ENCODE measurements at regions not wholly inside any gene's neighbourhood (a gene's known extent, or its start where the extent isn't known, plus 50 kb on each side); places are given as distances from the start of the nearest gene placed in this dataset.

DNA sequence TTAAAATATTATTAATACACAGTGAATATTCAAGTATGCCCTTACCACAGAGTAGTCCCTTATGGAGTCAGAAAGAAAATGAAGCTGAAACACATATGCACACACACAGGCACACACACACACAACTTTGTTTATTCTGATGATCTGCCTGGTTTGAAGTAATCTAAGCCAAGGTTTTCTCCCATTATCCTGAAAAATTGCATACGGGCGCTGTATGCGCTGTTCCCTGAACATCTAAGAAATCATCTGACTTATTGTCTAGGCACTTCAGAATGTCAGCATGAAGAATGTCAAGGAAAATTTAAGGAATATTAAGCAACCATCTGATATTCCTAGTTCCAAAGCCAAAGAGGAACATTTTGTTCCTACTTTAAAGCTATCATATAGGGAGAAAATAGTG lies 147.1 kb upstream of the SLC30A5 start:
- no peak for TF ChIP-seq NFE2L2 (IDR thresholded peaks at IDR 0.05; ENCODE audit: low read length)
- no peak for TF ChIP-seq AFF4 (CRISPR knock-in tag; IDR thresholded peaks at IDR 0.05)
- no peak for TF ChIP-seq CEBPG (CRISPR knock-in tag; IDR thresholded peaks at IDR 0.05)
- TF ChIP-seq ZFX (CRISPR knock-in tag; IDR thresholded peaks at IDR 0.05; ENCODE audit: low read depth) = no peak
- TF ChIP-seq CBX5 (CRISPR knock-in tag; IDR thresholded peaks at IDR 0.05; ENCODE audit: borderline replicate concordance) = no peak

All from HepG2 (cell line).